ENCODE measurements at regions not wholly inside any gene's neighbourhood (a gene's known extent, or its start where the extent isn't known, plus 50 kb on each side); places are given as distances from the start of the nearest gene placed in this dataset.

- TF ChIP-seq, protein P1, sequence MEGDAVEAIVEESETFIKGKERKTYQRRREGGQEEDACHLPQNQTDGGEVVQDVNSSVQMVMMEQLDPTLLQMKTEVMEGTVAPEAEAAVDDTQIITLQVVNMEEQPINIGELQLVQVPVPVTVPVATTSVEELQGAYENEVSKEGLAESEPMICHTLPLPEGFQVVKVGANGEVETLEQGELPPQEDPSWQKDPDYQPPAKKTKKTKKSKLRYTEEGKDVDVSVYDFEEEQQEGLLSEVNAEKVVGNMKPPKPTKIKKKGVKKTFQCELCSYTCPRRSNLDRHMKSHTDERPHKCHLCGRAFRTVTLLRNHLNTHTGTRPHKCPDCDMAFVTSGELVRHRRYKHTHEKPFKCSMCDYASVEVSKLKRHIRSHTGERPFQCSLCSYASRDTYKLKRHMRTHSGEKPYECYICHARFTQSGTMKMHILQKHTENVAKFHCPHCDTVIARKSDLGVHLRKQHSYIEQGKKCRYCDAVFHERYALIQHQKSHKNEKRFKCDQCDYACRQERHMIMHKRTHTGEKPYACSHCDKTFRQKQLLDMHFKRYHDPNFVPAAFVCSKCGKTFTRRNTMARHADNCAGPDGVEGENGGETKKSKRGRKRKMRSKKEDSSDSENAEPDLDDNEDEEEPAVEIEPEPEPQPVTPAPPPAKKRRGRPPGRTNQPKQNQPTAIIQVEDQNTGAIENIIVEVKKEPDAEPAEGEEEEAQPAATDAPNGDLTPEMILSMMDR (IDR thresholded peaks at IDR 0.05; ENCODE audit: unreplicated experiment) = no peak
- Mint-ChIP-seq H3K9me3 (ENCODE audit: unreplicated experiment) (no peaks in the 10 kb centered on the region), H3K27me3 (ENCODE audit: unreplicated experiment) (no peaks in the 10 kb centered on the region), H3K4me3 (ENCODE audit: unreplicated experiment) (no peak overlapping the region), H3K36me3 (ENCODE audit: low read depth, unreplicated experiment) (no peaks in the 10 kb centered on the region), H3K27ac (ENCODE audit: unreplicated experiment) (no peak overlapping the region), H3K4me1 (ENCODE audit: unreplicated experiment) (no peaks in the 10 kb centered on the region)
- no peak for DNase-seq (ENCODE audit: low spot score)
Observed at GRCh38 chr4:127196655-127197352, 436.0 kb upstream of the INTU start.

DNA sequence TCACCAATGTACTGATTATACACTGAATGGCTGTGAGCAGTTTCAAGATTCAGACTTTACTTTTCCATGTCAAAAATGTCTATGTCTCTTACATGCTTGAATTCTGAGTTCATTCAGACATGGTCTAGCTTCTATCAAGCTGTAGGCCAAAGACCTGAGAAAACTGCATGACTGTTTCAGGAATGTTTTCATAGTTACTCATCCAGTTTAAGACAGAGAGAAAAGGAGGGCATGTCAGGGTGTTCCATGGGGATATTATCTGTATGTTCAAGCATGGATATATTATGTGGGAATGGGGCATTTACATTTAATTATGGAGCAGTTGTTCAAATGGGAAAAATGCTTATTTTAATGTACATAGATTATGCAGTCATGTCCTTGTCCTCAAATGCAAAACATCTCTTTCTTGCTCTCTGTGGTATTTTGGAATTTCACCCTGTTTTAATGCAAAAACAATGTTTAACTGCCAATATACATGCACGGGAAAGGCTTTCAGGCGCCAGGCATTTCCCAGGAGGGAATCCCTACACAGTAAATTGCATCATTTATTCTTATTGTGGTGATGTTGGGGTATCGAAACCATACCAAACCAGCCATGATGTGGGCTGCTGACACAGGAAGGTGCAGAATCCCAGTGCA is 429.1 kb upstream of the INTU start:
- DNase-seq (ENCODE audit: low spot score) = no peak
- Mint-ChIP-seq H3K36me3 (ENCODE audit: low read depth, unreplicated experiment) (no peaks in the 10 kb centered on the region), H3K4me1 (ENCODE audit: unreplicated experiment) (no peaks in the 10 kb centered on the region), H3K4me3 (ENCODE audit: unreplicated experiment) (no peak overlapping the region), H3K27ac (ENCODE audit: unreplicated experiment) (no peak overlapping the region), H3K27me3 (ENCODE audit: unreplicated experiment) (no peaks in the 10 kb centered on the region), H3K9me3 (ENCODE audit: unreplicated experiment) (no peaks in the 10 kb centered on the region)
- TF ChIP-seq, protein P1 (IDR thresholded peaks at IDR 0.05; ENCODE audit: unreplicated experiment) = no peak

- DNase-seq (ENCODE audit: low spot score) = no peak
- Mint-ChIP-seq H3K36me3 (ENCODE audit: low read depth, unreplicated experiment) (no peaks in the 10 kb centered on the region), H3K4me3 (ENCODE audit: unreplicated experiment) (no peak overlapping the region), H3K4me1 (ENCODE audit: unreplicated experiment) (no peaks in the 10 kb centered on the region), H3K9me3 (ENCODE audit: unreplicated experiment) (no peaks in the 10 kb centered on the region), H3K27ac (ENCODE audit: unreplicated experiment) (no peak overlapping the region), H3K27me3 (ENCODE audit: unreplicated experiment) (no peaks in the 10 kb centered on the region)
- TF ChIP-seq, protein P1 (IDR thresholded peaks at IDR 0.05; ENCODE audit: unreplicated experiment) = no peak
Observed at GRCh38 chr4:127204322-127204721, 428.4 kb upstream of the INTU start.

GRCh38 chr4:127209580-127210095 is 423.1 kb upstream of the INTU start:
- Mint-ChIP-seq H3K9me3 (ENCODE audit: unreplicated experiment) (no peaks in the 10 kb centered on the region), H3K4me3 (ENCODE audit: unreplicated experiment) (no peak overlapping the region), H3K4me1 (ENCODE audit: unreplicated experiment) (no peaks in the 10 kb centered on the region), H3K36me3 (ENCODE audit: low read depth, unreplicated experiment) (no peaks in the 10 kb centered on the region), H3K27me3 (ENCODE audit: unreplicated experiment) (peaks cover 1% of the 10 kb centered on the region), H3K27ac (ENCODE audit: unreplicated experiment) (no peak overlapping the region)
- no peak for DNase-seq (ENCODE audit: low spot score)
- TF ChIP-seq, protein P1 (IDR thresholded peaks at IDR 0.05; ENCODE audit: unreplicated experiment) = no peak
